Activated CD4-positive, alpha-beta T cell treated with anti-CD3 and anti-CD28 coated beads for 24 hours (primary cell): ENCODE measurements at regions not wholly inside any gene's neighbourhood (a gene's known extent, or its start where the extent isn't known, plus 50 kb on each side); places are given as distances from the start of the nearest gene placed in this dataset.
A peak's percentile ranks its signal among the peaks of the same experiment; 100 is the strongest.
"Not testable (repeated sequence)": the region's sequence is repeated elsewhere in the genome, so short reads cannot be mapped to it uniquely, and the experiment has no call there.

Experiments used
- DNase-seq, 2 donors: peaks; one replicate each; pipeline ENCODE4 v3.0.0-alpha.2; 2020; ENCODE audit warnings: low read depth in 2 of 2

DNA sequence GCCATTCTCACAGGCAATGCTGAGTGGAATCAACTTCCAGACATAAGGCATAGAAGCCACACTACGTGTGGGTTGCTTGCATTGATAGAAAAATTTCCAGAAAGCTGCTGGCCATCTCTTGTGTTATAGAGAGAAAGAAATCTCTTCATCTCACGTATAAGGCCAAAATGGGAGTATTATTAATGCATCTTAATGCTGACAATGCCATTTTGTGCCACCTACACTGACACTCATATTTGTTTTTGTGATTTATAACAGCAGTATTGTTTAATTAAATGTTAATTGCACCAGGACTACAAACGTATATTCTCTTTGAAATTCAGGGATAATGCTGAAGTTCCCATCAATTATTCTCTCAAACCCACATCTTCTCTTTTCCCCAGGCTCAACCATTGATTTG lies 56.1 kb upstream of the TMEM132D start:
- no peak for DNase-seq

DNA sequence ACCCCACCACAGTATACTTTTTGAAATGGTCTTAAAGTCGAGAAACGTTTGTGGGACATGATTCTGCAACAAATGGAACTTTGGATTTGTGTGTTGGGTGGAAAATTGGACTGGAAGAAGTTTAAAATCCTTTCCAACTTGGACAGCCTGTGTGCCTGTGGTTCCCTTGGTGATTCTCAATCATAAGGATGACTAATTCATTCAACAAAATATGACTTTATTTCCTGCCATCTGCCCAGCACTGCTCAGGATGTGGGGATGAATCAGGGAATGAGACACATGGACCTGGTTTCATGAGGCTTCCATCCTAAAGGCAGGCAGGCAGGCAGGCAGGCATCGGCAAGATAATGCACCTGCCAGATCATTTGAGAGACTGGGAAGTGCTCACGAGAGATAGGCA lies 57.3 kb upstream of the TMEM132D start:
- DNase-seq: no peak

DNA sequence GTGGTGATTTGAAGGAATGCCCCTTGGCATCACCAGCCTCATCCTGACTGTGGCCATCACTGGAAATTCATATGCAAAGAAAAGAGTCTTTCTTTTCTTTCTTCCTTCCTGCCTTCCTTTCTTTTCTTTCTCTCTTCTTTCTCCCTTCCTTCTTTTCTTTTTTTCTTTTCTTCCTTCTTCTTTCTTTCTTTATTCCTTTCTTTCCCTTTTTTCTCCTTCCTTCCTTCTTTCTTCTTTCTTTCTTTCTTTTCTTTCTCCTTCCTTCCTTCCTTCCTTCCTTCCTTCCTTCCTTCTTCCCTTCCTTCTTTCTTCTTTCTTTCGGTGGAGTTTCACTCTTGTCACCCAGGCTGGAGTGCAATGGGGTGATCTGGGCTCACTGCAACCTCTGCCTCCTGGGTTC lies 58.0 kb upstream of the TMEM132D start:
- no peak for DNase-seq

GRCh38 chr12:129964300-129964699 lies 60.5 kb upstream of the TMEM132D start:
- DNase-seq: no peak

DNA sequence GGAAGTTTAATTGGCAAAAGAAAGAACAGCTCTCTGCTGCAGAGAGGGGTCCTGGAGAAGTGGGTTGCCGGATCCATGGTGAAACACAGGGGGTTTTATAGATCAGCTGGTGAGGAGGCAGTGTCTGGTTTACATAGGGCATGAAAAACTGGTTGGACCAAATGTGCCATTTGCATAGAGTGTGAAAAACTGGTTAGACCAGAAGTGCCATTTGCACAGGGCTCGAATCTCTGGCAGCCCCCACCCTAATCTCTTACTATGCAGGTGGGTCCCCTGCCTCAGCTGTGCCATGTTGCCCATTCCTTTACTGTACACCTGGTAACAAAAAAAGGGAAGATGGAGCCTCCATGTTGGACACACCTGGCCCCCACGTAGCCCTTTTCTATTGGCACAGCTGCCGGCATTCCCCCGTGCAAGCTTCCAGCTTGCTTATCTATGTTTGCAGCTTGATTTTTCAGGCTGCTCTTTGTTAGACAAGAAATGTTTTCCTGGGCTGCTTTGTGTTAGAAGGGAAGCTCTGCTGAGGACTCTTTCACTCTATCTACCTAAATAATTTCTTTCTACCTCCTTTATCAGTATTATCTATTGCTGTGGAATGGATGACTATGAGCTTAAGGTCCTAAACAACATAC lies 61.1 kb upstream of the TMEM132D start:
- DNase-seq: no peak

GRCh38 chr12:129966146-129966995 lies 62.5 kb upstream of the TMEM132D start:
- no peak for DNase-seq

DNA sequence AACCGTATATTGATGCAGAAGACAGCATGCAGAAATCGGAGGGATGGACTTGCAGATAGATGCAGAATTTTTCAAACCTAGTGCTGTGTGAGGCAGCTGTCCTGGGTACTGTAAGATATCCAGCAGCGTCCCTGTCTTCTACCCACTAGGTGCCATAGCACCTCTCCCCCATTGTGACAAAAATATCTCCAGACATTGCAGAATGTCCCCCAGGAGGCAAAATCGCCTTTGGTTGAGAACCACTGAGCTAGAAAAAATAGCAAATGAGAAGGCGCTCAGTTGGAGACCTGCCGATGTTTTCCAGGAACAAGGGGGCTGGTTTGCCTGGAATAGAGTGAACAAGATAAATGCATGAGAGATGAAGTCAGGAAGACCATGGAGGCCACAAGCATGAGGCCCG lies 67.9 kb upstream of the TMEM132D start:
- no peak for DNase-seq

DNA sequence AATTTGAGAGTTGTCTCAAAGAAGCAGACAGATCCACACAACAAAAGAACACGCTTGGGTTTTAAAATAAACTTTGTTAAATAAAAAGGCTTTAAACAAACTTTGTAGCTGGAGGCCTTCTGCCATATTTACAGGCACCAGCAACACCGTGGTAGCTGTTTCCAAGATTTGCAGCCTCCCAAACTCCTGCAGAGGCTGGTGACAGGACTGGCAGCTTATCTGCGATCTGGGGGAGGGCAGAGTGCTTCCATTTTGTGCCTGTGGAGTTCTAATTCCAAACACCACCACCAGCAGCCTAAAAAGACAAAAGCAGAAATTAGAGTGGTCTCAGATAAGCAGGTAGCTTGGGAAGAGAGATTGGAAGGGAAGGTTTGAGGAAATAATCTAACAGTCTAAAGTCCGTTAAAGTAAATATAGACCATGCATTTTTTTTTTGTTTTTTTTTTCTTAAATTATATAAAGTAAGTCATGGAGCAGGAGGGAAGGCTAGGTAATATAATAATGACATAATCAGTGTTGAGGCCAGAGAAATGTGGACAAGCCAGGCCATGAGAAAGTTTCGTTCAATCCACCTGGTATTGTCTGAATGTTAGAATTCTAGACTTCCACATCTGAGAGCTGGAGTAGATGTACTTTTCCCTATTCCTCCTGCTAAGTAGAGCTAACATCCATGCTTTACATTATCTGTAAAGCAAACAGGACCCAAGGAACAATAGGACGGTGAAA lies 69.6 kb upstream of the TMEM132D start:
- no peak for DNase-seq

DNA sequence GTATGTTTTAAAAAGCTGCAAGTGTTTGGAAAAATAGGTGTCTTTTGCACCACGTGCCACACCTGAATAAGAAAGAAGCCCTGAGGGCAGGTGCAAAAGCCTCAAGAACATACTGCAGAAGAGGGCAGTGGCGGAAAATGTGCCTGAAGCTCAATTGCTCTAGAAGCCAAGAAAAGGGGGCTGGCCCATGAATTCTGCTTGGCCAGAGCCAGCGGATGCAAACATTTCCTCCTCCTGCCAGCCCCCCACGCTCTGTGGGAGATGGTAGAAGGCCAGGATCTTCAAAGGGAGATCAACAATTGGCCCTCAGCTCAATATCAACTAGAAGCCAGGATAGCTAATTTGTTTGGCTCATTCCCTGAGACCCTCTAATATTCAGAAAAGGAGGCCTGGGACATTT lies 80.3 kb upstream of the TMEM132D start:
- DNase-seq: no peak

DNA sequence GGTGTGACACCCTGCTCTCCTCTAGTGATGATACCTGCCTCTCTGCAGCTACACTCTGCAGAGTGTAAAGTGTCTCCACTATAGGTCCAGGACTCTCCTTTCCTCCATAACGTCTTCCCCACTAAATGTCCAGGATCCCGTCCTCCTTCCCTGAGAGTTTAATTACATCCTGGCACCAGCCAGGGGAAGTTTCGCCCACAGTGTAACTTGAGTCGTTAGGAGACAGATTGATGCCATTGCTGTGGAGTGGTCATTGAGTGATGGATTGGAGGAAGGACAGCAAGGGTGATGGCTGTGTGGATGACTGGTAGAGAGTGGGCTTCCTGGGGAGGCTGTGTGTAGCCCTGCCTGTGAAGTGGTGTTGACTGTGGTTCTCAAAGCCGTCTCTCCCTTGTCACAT lies 84.0 kb upstream of the TMEM132D start:
- DNase-seq: no peak

DNA sequence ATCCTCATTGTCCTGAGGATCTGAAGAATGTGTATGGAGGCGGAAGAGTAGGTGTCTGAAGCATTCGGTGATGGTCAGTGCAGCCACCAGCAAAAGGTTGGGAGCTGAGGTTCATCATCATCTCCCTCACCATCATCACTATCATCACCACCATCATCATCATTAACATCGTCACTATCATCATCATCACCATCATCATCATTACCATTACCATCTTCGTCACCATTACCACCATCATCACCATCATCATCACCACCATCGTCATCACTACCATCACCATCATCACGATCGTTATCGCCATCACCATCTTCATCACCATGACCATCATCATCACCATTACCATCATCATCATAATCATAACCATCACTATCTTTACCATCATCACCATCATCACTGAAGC lies 90.8 kb upstream of the TMEM132D start:
- no peak for DNase-seq

- DNase-seq: no peak
These were observed 93.4 kb upstream of the TMEM132D start for GRCh38 chr12:129997239-129997638.

- DNase-seq: not testable (repeated sequence)
These were observed 100.6 kb upstream of the TMEM132D start for GRCh38 chr12:130004310-130004877.

- no peak for DNase-seq
These were observed 103.9 kb upstream of the TMEM132D start for GRCh38 chr12:130007771-130008170.

- no peak for DNase-seq
These were observed 104.4 kb upstream of the TMEM132D start for GRCh38 chr12:130008241-130008640.

GRCh38 chr12:130009961-130010360 lies 106.1 kb upstream of the TMEM132D start:
- no peak for DNase-seq

DNA sequence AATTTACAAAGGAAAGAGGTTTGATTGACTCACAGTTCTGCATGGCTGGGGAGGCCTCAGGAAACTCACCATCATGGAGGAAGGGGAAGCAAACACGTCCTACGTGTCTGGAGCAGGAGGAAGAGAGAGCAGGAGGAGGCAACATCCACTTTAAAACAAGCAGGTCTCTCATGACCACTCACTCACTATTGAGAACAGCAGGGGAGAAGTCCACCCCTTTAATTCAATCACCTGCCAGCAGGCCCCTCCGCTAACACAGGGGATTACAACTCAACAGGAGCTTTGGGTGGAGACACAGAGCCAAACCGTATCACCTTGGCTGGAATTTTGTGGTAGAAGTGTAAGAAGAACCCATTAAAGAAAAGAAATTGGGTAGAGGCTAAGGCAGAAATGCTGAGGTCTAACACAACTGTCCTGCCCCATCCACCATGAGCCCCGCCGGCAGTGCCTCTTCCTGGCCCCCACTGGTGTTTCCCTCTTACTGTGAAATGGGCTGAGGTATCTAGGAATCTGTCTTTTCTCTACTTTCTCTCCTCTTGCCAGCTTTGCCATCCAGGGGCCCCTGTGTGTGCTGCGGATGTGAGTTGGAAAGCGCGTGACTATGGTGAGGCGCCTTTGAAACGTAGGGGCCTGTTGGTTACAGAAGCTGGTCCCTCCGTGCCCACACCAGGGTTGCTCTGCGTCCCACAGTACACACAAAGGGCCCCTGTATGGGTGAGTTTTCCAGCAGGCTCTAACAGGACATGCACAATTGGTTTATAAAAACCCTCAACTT lies 108.0 kb upstream of the TMEM132D start:
- DNase-seq: no peak

DNA sequence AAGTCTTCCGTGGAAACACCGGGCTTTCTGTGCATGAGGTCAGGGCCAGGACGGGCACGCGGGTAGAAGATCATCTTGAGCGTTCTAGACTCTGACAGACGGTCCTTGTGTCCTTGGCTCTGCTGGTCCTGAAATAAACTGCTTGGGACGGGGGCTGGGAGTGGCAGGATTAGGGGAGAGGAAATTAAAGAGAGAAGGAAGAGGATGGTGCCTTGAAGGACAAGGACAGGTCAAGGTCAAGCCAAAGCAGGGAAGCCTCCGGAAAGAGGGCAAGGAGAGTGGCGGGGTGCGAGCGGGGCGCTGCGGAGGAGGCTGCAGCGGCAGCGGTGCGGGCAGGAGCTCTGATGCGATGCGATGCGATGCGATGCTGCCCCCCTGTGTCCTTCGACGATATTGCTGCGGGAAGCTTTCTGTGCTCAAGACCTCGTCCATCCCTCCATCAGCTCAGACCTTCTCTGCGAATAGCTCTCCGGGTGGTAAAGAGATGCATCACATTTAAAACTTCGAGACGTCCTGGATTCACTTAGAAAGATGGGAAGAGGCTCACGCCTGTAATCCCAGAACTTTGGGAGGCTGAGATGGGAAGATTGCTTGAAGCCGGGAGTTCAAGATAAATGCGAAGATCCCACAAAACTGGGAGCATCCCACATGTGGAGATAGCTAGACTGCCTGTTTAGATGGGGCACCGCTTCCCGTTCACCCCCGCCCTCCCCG lies 110.1 kb upstream of the TMEM132D start:
- peak; percentile 18 to 36 for DNase-seq

- no peak for DNase-seq
These were observed 110.6 kb upstream of the TMEM132D start for GRCh38 chr12:130014485-130014807.

- DNase-seq: no peak
These were observed 112.4 kb upstream of the TMEM132D start for GRCh38 chr12:130016194-130016593.

DNA sequence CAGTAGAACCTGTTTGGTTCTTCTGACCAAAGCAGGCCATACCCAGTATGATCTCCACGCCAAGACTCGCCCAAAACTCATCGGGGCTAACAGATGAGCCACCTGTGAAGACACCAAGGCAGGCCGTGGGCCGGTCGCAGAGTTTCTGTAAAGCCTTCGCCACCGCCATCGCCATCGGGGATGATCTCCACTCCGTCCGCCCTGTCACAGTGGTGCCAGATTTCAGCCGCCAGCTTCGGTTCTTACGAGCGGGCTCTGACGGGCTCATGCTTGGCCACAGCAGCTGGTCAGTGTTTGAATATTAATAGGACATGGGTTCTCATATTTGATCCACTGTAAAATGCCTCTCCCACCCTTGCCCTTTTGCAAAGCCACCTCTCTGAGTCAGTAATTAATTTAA lies 113.2 kb upstream of the TMEM132D start:
- no peak for DNase-seq
